K562 (cell line): ENCODE measurements at regions not wholly inside any gene's neighbourhood (a gene's known extent, or its start where the extent isn't known, plus 50 kb on each side); places are given as distances from the start of the nearest gene placed in this dataset.

ENCODE experiments used
- ATAC-seq: fragments of 200-7000 bp; cut with Tn5 transposase; 3 replicates; pipeline ENCODE4 v1.9.1; 2020; ENCODE audit warnings: moderate library complexity
- BruUV-seq: library from RNA; stranded (reverse); fragments of 400-500 nt; replicated peaks from 2 replicates; lab custom pipeline; 2021; lab: Mats Ljungman, UMichigan
- CTCF ChIA-PET: fragments of 300-600 bp; formaldehyde crosslinking; extraction: SDS; loops from one replicate; lab custom pipeline; 2021; ENCODE audit warnings: low intra/inter-chr PET ratio; lab: Yijun Ruan, JAX
- POLR2A ChIA-PET: fragments of 300-600, 350-650 bp; sonication (Branson Sonifier 250); formaldehyde crosslinking; extraction: SDS; loops from one replicate; lab custom pipeline; 2021; ENCODE audit warnings: antibody characterized with exemption, inconsistent platforms; lab: Yijun Ruan, JAX
- DNase-seq, 4 experiments: peaks; one replicate each; pipeline versions ENCODE4 v3.0.0 to v3.0.0-alpha.2; 2011 to 2018; ENCODE audit warnings: low spot score in 3 of 4, mixed read lengths in 3 of 4; ENCODE audit errors: extremely low read depth in 1 of 4
- FAIRE-seq: peaks from 2 replicates; lab custom pipeline; 2011; peaks lifted over from hg19 to GRCh38; lab: Jason Lieb, UNC
- H2AFZ ChIP-seq: 2 replicates; pipeline ENCODE4 v1.6.0; 2011; ENCODE audit warnings: low read depth, low read length, control low read depth, inconsistent platforms
- H3K27ac ChIP-seq: fragments of 200-600 bp; 3 replicates; pipeline ENCODE4 v1.8.0; 2011; ENCODE audit warnings: low read depth, mild to moderate bottlenecking, control low read depth, inconsistent platforms, low read length, moderate library complexity, mixed read lengths; ENCODE audit errors: extremely low read depth
- H3K27me3 ChIP-seq, 2 experiments: fragments of 300-600 bp in 1 of 2; 2 replicates in 1 of 2; 3 replicates in 1 of 2; pipeline versions ENCODE4 v1.6.0 to v1.8.0; 2011; ENCODE audit warnings: inconsistent platforms in 2 of 2, low read length in 2 of 2, mild to moderate bottlenecking in 1 of 2, mixed read lengths in 1 of 2, moderate library complexity in 1 of 2; ENCODE audit not compliant: control insufficient read depth in 2 of 2, insufficient read depth in 2 of 2
- H3K36me3 ChIP-seq: fragments of 300-600 bp; 3 replicates; pipeline ENCODE4 v1.8.0; 2011; ENCODE audit warnings: mild to moderate bottlenecking, low read length, inconsistent platforms; ENCODE audit not compliant: control insufficient read depth, insufficient read depth
- H3K4me1 ChIP-seq, 2 experiments: fragments of 200-600 bp in 1 of 2; replicated peaks in 1 of 2; 2 replicates in 1 of 2; 3 replicates in 1 of 2; pipeline versions ENCODE4 v1.5.1 to v1.8.0; 2011; ENCODE audit warnings: inconsistent platforms in 2 of 2, low read length in 2 of 2, mild to moderate bottlenecking in 1 of 2, mixed read lengths in 1 of 2, moderate library complexity in 1 of 2; ENCODE audit not compliant: control insufficient read depth in 2 of 2, insufficient read depth in 2 of 2
- H3K4me2 ChIP-seq: 2 replicates; pipeline ENCODE4 v1.6.1; 2011; ENCODE audit warnings: low read length, control low read depth, inconsistent platforms, mixed read lengths; ENCODE audit not compliant: insufficient read depth
- H3K4me3 ChIP-seq: fragments of 200-600 bp; sonication (generic), shearing (Covaris generic); 2 replicates; pipeline ENCODE4 v1.5.1; 2016; ENCODE audit warnings: control low read depth, inconsistent platforms
- H3K79me2 ChIP-seq: fragments of 200-600 bp; 3 replicates; pipeline ENCODE4 v1.8.0; 2011; ENCODE audit warnings: low read length, inconsistent platforms; ENCODE audit not compliant: control insufficient read depth, insufficient read depth
- H3K9ac ChIP-seq, 2 experiments: 2 replicates each; pipeline versions ENCODE4 v1.6.0 to v1.6.1; 2011; ENCODE audit warnings: low read depth in 2 of 2, low read length in 2 of 2, control low read depth in 1 of 2, inconsistent platforms in 1 of 2, mild to moderate bottlenecking in 1 of 2, mixed read lengths in 1 of 2; ENCODE audit not compliant: insufficient read depth in 1 of 2
- H3K9me1 ChIP-seq: one replicate; pipeline ENCODE4 v1.6.0; 2011; ENCODE audit warnings: inconsistent platforms, mild to moderate bottlenecking, low read length, moderate library complexity; ENCODE audit not compliant: control insufficient read depth, insufficient read depth
- H3K9me3 ChIP-seq: replicated peaks from 2 replicates; pipeline ENCODE4 v1.5.1; 2011; ENCODE audit warnings: low read depth, low read length, inconsistent platforms; ENCODE audit not compliant: control insufficient read depth, insufficient read depth
- H4K20me1 ChIP-seq: replicated peaks from 2 replicates; pipeline ENCODE4 v1.6.1; 2011; ENCODE audit warnings: low read length, inconsistent platforms, mixed read lengths; ENCODE audit not compliant: control insufficient read depth, insufficient read depth
- ELK3 ChIP-seq: fragments of 450-650 bp; formaldehyde crosslinking; IDR thresholded peaks from 2 replicates; pipeline ENCODE4 v1.4.0; 2020; ENCODE audit warnings: mild to moderate bottlenecking
- NFYB ChIP-seq: IDR thresholded peaks from 2 replicates; pipeline ENCODE4 v1.6.1; 2011; ENCODE audit warnings: mild to moderate bottlenecking, moderate library complexity; ENCODE audit not compliant: insufficient read length; ENCODE audit errors: extremely low read depth
- PRDM10 ChIP-seq: fragments of 450-650 bp; IDR thresholded peaks from 2 replicates; pipeline ENCODE4 v1.6.1; 2018; ENCODE audit not compliant: partially characterized antibody
- STAG1 ChIP-seq: sonication (generic); formaldehyde crosslinking; IDR thresholded peaks from 2 replicates; pipeline ENCODE4 v1.5.0; 2020; ENCODE audit warnings: missing genetic modification reagents, borderline replicate concordance
- XRCC5 ChIP-seq: fragments of 200-400 bp; formaldehyde crosslinking; IDR thresholded peaks from 2 replicates; pipeline ENCODE4 v1.6.1; 2017; ENCODE audit warnings: low read depth, mild to moderate bottlenecking, low read length
- ZNF212 ChIP-seq: fragments of 450-650 bp; formaldehyde crosslinking; IDR thresholded peaks from 2 replicates; pipeline ENCODE4 v1.4.0; 2020; ENCODE audit warnings: mild to moderate bottlenecking
- WGBS: fragments of 100-300 bp; shearing (Covaris generic); methylation state at CpG from one replicate; pipeline ENCODE4 v1.1.6; 2016; ENCODE audit warnings: low coverage, mixed read lengths; ENCODE audit not compliant: insufficient coverage; ENCODE audit errors: missing lambda C conversion rate; 5-methylcytosine and 5-hydroxymethylcytosine counted together
- in situ Hi-C: fragments of 300-500 bp; cut with MboI; formaldehyde crosslinking; loops from 4 replicates; pipeline ENCODE4 v1.15.0; 2018; ENCODE audit warnings: inconsistent platforms, mixed read lengths
- intact Hi-C: fragments of 100-400 bp; cut with micrococcal nuclease; formaldehyde crosslinking; loops from 2 replicates; pipeline ENCODE4 v1.14.2; 2022
- TF ChIP-seq, protein P1 (sequence below): fragments of 250-450 bp; sonication (Bioruptor Pico); IDR thresholded peaks from 2 replicates; pipeline ENCODE4 v1.8.0; 2021; ENCODE audit warnings: moderate library complexity, mild to moderate bottlenecking, inconsistent platforms
- TF ChIP-seq, protein P2 (sequence below): sonication (generic); formaldehyde crosslinking; IDR thresholded peaks from 2 replicates; pipeline ENCODE4 v1.8.0; 2023; ENCODE audit warnings: missing genetic modification reagents, mild to moderate bottlenecking, borderline replicate concordance

- in situ Hi-C loops = no loop called here
- H3K79me2 ChIP-seq = no peaks in the 10 kb centered on the region
- CTCF ChIA-PET = no interaction called here
- H3K4me3 ChIP-seq = no peak overlapping the region
- no peaks in the 10 kb centered on the region for H3K36me3 ChIP-seq
- WGBS = 12% methylated on average over 11 of the region's 11 CpGs
- POLR2A ChIA-PET = interaction anchor here (0.6 to 1.4 kb wide), 2 partner anchors 20 to 21 kb away, joined by 3 to 4 read pairs; no protein-coding TSS in a partner anchor
- no peaks in the 10 kb centered on the region for H3K9me3 ChIP-seq
- no peaks in the 10 kb centered on the region for H4K20me1 ChIP-seq
- H3K9ac ChIP-seq = no peak overlapping the region
- no peak overlapping the region for H2AFZ ChIP-seq
- peaks cover 2 to 30% of the 10 kb centered on the region in 2 experiments; a peak in 2 of 5 replicates for H3K27me3 ChIP-seq
- no peak overlapping the region for H3K4me2 ChIP-seq
- ATAC-seq (no peak), DNase-seq (no peak), FAIRE-seq (no peak)
- H3K4me1 ChIP-seq = no peaks in the 10 kb centered on the region; a peak in 1 of 5 replicates
- TF ChIP-seq NFYB (no peak), ZNF212 (CRISPR knock-in tag) (no peak), XRCC5 (no peak), ELK3 (CRISPR knock-in tag) (no peak), STAG1 (CRISPR knock-in tag) (no peak), PRDM10 (no peak)
- TF ChIP-seq, protein P1, sequence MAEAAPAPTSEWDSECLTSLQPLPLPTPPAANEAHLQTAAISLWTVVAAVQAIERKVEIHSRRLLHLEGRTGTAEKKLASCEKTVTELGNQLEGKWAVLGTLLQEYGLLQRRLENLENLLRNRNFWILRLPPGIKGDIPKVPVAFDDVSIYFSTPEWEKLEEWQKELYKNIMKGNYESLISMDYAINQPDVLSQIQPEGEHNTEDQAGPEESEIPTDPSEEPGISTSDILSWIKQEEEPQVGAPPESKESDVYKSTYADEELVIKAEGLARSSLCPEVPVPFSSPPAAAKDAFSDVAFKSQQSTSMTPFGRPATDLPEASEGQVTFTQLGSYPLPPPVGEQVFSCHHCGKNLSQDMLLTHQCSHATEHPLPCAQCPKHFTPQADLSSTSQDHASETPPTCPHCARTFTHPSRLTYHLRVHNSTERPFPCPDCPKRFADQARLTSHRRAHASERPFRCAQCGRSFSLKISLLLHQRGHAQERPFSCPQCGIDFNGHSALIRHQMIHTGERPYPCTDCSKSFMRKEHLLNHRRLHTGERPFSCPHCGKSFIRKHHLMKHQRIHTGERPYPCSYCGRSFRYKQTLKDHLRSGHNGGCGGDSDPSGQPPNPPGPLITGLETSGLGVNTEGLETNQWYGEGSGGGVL (CRISPR knock-in tag) = no peak
- TF ChIP-seq, protein P2, sequence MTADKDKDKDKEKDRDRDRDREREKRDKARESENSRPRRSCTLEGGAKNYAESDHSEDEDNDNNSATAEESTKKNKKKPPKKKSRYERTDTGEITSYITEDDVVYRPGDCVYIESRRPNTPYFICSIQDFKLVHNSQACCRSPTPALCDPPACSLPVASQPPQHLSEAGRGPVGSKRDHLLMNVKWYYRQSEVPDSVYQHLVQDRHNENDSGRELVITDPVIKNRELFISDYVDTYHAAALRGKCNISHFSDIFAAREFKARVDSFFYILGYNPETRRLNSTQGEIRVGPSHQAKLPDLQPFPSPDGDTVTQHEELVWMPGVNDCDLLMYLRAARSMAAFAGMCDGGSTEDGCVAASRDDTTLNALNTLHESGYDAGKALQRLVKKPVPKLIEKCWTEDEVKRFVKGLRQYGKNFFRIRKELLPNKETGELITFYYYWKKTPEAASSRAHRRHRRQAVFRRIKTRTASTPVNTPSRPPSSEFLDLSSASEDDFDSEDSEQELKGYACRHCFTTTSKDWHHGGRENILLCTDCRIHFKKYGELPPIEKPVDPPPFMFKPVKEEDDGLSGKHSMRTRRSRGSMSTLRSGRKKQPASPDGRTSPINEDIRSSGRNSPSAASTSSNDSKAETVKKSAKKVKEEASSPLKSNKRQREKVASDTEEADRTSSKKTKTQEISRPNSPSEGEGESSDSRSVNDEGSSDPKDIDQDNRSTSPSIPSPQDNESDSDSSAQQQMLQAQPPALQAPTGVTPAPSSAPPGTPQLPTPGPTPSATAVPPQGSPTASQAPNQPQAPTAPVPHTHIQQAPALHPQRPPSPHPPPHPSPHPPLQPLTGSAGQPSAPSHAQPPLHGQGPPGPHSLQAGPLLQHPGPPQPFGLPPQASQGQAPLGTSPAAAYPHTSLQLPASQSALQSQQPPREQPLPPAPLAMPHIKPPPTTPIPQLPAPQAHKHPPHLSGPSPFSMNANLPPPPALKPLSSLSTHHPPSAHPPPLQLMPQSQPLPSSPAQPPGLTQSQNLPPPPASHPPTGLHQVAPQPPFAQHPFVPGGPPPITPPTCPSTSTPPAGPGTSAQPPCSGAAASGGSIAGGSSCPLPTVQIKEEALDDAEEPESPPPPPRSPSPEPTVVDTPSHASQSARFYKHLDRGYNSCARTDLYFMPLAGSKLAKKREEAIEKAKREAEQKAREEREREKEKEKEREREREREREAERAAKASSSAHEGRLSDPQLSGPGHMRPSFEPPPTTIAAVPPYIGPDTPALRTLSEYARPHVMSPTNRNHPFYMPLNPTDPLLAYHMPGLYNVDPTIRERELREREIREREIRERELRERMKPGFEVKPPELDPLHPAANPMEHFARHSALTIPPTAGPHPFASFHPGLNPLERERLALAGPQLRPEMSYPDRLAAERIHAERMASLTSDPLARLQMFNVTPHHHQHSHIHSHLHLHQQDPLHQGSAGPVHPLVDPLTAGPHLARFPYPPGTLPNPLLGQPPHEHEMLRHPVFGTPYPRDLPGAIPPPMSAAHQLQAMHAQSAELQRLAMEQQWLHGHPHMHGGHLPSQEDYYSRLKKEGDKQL = no peak
- H3K9me1 ChIP-seq = no peaks in the 10 kb centered on the region
- intact Hi-C loops = no loop called here
- H3K27ac ChIP-seq = no peak overlapping the region
- no TSS peak for BruUV-seq
These were observed 70.7 kb upstream of the VASH1 start for GRCh38 chr14:76690502-76691105.
